Pulmonary artery endothelial cell (primary cell): ENCODE measurements at regions not wholly inside any gene's neighbourhood (a gene's known extent, or its start where the extent isn't known, plus 50 kb on each side); places are given as distances from the start of the nearest gene placed in this dataset.

Experiments used
- DNase-seq: peaks from one replicate; pipeline ENCODE4 v3.0.0-alpha.2; 2011; ENCODE audit warnings: low read depth, low spot score

DNA sequence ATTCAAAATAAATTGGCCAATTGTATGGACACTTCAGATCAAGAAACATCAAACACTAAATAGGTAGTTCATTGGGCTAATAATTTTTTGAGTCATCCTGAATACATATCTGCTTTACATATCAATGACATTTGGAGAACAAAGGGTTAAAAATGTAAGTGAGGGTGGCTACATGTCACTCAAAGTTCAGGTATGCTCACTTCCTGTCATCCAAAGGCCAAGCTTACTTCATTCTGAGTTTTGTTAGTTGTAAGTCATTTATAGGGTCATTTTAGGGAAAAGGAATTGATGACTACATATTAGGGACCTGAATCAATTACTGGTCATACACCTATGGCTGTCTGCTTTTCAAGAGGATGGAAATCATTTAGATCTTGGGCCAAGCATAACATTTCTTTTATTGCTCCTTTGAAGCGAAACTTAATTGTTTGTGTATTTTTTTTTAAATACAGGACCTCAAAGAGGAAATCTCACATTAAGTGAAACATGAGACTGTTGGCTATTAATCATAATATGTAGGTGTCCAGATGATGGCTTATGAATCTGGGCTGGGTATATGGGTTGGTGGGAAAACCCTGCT is 119.2 kb upstream of the LEF1 start:
- DNase-seq = no peak

DNA sequence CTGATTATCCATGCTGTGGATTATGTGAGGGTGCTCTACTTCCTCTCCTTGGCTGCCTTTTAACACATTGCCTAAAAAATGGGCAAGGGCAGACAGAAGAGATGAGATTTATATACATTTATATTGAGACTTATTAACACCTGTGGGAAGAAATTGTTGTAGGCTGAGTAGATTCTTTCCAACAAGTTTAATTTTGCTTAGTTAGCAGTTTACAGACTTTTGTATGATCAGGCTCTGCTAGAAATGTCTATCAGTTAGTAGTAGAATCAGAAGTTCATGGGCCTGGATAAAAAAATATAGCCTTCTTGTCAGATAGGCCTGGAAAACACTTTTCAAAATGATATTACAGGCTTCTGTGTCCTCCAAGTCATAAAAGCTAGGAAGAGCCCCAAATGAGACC is 111.3 kb upstream of the LEF1 start:
- DNase-seq = no peak

DNA sequence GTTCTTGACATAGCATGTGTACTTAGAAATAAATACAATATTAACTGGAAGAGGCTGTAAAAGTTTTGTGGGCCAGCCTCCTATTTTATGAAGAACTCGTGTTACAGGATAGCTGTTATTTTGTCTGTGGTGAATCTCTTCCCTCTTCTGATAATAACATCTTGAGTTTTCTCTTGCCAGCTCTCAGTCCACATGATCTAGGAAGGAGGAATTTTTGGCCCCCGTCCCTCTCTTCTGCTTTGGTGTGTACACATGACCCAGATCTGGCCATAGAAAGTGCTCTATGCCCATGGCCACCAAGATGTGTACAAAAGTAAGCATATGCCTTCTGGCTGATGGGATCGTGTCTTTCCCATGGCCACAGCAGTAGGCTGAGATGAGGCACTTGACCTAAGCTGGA is 108.0 kb upstream of the LEF1 start:
- DNase-seq = no peak

DNA sequence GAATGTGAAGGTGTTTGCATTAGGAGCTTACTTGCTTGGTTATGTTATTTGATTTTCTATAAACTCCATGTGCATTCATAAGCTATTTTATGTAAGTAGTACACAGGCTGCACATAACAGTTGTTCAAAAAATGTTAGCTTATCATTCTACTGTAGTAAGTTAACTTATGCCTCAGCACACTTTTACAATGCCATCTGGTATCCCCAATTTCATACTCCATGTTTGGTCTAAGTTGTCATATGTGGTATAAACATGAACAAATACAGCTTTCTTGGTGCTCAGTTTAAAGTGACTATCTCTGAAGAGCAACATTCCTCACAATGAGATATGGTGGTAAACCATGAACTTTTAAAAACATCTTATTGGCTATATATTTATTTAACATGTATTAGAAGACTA is 104.3 kb upstream of the LEF1 start:
- no peak for DNase-seq

DNA sequence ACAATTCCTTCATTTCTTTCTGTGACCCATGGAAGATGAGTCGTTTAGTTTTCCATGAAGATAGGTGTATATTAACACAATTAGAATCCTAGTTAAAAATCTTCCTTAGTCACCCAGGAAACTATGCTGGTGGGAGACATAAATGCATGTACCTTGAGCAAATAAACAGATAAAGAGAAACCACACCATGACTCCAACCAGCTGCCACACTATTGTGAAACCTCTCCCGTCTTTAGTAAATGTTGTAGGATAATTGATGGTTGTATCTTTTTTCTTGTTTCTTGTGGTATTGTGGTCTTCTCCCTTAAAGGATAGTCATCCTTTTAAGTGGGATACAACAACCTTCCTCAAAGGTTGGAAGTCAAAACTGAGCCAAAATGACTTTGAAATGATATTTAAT is 103.8 kb upstream of the LEF1 start:
- DNase-seq = no peak

DNA sequence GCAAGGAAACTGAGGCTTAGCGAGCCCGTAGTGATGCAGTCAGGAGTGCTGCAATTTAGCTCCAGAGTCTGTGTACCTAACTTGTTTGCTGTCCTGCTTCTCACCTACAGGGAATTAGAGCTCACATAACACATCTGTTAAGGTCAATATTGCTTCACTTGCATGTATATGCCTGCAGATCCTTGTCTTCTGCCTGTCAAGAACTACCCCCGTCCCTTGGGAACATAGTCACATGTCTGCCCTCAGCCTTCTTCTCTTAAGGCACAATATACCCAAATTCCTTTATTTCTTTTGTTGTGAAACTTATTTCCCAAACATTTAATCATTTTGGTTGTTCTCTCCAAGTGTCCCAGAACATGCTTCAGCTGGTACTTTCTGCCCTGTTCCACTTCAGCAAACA is 103.3 kb upstream of the LEF1 start:
- DNase-seq = no peak

DNA sequence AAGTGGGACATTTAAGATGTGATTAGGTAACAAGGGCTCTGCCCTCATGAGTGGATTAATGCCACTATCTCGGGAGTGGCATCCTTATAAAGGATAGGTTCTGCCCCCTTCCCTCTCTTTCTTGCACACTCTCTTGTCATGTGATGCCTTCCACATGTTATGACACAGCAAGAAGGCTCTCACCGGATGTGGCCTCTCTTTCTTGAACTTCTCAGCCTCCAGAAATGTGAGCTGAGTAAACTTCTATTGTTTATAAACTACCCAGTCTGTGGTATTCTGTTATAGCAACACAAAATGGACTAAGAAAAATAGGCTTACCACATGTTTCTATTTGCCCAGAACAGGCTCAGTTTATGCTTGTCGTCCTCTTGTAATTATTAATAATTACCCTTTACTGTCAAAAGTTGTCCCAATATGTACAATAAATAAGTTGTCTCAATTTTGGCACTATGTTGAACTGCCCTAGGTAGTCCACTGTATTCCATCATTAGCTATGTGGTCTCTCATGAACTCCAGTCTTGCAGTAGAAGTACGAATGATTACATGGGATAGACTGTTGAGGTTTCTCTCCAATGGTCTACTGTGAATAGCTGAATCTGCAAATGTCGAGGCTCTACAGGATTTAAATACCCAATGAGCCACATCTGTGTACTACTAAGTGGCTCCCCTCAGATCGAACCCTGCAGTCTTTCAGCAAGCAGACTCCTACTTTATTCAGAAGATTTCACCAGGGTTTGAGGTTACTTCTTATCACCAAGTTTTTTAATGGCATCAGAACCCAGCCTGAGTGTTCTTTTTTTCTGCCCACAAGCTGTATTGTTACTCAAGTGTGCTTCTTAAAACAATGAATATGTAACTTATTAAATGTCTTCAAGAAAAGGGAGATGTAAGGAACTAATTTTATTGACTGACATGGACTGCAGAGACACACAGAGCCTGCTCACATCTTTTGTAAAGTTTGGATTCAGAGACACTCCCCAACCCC is 102.0 kb upstream of the LEF1 start:
- DNase-seq = no peak

DNA sequence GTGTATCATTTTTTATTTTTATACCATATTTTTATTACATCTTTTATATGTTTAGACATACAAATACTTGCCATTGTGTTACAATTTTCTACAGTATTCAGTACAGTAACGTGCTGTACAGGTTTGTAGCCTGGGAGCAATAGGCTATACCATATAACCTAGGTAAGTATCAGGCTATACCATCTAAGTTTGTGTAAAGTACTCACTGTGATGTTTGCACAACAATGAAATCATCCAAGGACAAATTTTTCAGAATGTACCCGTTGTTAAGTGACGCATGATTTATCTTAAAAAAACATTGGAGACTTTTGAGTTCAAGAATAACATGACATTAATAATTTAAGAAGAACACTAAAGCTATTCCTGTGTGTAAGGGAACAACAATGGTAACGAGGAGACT is 96.0 kb upstream of the LEF1 start:
- DNase-seq = no peak

DNA sequence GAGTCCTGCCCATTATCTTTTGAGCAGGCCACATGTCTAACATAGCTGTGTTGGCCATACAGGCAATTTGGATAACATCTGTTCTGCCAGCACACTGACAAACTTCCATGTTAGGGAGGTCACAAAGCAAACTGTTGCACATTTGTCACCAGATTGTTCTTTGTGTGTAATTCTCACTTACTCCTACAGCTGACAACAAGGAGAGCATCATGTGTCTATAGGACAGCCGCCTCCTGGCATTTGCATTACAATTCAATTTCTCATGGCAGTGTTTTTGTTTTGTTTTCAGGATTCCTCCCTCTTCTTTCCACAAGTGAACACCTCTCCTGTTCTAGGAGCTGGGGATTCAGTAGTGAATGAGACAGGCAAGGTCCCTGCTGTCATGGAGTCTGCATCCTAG is 94.3 kb upstream of the LEF1 start:
- no peak for DNase-seq

DNA sequence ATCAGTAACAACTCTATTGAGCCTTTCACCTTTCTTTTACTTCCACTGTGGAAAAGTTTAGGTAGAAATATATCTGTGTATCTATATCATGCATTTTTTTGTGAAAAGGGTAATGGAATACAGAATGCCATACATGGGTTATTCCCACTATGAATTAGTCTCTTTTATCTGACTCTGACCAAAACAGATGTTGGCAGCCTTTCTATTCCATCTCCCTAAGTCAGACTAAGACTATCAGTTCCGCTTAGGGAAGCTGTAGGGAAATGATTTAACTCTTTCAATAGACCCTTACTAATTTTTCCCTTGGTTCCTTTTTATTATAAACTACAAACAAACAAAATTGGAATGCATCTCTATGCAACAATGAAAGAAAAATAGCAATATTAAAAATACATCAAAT is 92.3 kb upstream of the LEF1 start:
- no peak for DNase-seq

DNA sequence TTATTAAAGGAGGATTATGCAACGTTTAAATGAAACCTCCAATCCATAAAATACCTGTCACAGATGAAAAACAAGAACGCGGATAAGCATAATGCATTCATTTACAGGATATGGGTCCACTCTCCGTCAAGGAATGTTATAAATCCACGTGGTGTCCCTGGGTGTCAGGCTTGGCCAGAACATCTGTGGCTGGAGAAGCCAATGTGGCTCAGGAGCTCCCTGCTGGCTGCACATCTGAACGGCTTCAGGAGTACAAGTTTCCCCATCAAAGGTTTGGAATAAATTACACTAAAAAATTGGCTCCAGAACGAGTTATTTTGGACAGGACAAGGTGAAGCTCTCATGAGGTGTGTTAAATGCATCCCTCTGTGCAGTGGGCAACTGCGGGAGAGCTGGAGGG is 87.8 kb upstream of the LEF1 start:
- DNase-seq = no peak

DNA sequence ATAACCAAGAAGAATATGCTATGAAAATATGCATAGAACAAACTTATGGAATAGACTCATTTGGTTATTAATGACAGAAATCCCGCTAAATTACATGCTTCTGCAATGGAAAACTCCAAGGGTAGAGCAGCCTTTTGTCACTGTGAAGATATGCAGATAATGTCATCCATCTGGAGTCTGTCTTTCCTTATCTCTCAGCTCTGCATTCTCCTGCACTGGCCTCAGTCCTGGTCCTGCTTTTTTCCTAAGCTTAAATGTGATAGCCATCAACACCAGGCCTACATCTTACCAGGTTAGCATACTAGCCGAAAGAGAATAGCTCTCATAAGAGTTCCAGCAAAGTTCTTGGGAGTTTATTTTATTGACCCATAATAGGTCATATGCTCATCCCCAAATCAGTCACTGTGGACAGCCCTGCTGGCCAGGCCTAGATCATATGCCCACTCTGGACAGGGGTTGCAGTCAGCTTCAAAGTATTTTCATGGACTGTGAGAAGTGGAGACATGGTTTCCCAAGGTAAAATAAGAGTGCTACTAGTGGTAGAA is 86.5 kb upstream of the LEF1 start:
- DNase-seq = no peak

DNA sequence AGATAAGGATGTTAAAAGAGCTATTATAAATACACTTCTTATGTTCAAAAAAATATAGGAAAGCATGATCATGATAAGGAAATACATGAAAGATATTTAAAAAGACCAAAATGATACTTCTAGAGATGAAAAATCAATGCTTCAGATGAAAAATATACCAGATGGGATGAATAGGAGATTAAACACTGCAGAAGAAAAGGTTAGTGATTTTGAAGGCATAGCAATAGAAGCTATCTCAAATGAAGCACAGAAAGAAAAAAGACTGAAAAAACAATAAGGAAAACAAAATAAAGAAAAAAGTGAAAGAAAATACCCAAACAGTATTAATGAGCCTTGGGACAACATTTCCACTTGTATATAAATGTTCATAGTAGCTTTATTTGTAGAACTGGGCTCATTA is 80.7 kb upstream of the LEF1 start:
- DNase-seq = no peak

DNA sequence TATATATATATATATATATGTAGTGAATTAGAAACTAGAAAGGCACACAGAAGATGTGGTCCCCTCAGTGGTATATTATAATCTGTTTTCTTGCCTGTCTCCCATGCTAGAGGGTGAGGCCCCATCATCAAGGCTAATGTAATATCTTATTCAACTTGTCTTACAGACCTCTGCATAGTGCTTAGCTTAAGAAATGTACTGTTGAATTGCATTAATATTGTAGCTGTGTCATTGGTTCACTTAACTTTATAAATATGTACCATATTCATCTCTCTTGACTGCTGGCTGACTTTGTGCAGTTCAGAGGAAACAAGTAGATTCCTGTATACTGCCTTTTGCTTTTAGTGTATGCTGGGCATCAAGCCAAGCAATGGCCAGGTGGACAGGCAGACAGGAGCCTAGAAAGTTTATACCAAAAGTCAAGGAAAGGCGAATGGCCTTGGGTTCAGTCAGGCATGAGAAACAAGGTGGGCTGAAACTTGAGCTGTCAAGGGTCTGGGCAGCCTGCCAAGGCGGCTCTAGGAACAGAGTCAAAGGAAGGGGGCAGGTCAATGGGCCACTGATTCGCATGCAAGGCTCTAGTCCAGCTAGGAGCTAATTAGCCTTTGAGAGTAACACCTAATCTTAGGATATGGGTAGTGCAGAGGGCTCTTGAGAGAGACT is 78.8 kb upstream of the LEF1 start:
- no peak for DNase-seq

DNA sequence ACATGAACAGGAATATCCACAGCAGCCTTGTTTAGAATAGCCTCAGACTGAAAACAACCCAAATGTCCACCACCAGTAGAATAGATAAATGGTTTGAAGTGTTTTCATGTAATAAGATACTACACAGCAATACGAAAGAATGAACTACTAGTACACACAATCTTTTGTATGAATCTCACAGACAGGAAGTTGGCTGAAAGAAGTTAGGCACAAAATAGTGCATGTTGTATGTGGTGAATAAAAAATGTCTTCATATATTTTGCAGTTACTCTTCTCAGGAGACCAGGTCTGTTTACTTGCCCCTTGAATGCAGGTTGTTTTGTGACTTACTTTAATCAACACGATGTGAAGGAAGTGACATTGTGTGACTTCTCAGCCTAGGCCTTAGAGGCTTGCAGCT is 75.9 kb upstream of the LEF1 start:
- no peak for DNase-seq

DNA sequence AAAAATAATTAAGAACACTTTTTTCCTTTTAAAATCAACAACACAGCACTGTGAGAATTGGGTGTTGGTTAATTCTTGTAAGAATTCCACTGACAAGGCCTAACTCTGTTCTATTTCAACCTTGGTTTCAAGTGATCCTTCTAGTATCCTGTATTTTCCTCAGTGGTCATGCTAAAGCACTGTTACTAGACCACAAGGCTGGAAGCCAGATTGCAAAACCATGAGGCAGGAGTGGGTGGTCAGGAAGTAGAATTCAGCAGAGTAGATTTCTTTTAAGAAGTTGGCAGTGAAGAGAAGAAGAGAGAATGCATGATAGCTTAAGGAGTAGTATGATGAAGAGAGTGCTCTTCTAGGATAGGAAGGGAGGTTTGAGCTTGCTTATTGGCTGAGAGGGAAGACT is 71.6 kb upstream of the LEF1 start:
- no peak for DNase-seq

DNA sequence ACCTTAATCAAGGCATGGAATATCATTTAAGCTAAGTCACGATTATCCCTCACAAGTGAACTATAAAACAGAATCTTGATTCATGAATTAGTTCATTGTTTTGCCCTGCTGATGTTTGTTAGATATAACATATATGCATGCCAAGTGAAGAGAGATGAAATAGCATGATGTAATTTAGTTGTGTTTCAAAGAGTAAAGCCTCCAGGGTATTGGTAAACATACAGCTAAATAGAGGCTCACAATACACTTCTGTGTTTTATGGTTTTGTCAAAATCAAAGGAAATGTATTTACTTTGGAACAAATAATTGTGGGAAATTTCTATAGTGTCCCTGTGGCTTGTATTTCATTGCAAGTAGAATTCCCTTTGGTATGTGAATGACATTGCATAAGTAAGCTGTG is 69.0 kb upstream of the LEF1 start:
- DNase-seq = no peak

DNA sequence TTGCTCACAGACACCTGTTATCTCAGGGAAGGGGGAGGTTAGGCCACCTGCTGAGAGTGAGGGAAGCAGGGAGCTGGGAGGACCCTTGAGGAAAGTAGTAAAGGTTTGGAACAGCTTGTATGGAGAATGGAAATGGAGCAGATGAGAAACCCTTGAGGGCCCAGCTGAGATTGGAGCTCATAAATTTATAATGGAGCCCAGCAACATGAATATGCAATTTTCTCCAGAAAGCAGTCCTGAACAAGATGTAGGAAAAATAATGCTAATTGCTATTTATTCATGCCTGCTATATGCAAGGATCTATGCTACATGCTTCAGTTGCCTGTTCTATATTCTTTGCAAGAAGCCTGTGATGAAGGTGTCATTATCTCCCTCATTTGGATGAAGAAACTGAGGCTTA is 67.5 kb upstream of the LEF1 start:
- DNase-seq = no peak

DNA sequence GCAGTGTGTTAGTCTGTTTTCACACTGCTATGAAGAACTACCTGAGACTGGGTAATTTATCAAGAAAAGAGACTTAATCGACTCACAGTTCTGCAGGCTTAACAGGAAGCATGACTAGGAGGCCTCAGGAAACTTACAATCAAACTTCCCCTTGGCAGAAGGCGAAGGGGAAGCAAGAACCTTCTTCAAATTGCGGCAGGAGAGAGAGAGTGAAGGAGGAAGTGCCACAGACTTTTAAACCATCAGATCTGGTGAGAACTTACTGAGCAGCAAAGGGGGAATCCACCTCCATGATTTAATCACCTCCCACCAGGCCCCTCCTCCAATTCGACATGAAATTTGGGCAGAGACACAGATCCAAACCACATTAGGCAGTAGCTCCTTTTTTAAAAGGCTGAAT is 59.2 kb upstream of the LEF1 start:
- DNase-seq = no peak

DNA sequence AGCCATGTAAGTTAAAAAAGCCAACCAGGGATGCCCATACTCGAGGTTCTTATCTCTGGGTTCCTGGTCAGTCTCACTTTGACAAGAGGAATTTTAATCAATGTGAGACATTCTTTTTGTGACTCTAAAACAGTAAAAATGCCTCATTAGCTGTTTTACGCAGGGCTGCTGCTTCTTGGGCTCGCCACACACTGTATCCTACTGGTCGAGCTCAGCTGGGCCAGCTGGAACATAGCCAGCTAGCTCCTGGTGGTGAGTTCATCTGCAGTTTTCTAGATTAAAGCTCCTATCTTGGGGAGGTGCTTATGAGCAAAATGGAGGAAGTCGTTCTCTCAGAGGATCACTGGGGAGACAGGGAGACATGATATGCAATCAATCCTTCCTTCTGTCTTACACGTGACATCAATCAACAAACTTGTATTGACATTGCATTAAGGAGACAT is 55.9 kb upstream of the LEF1 start:
- no peak for DNase-seq

DNA sequence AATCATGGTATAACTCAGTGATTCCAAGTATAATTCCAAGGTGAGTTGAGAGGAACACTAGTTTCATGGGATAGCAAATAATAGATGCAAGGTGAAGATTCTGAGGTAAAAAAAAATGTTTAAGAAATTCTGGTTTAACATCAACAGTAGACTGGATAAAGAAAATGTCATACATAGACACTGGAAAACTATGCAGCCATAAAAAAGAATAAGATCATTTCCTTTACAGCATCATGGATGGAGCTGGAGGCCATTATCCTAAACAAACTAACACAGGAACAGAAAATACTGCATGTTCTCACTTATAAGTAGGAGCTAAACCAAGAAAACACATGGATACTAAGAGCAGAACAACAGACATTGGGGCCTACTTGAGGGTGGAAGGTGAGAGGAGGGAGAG is 54.6 kb upstream of the LEF1 start:
- no peak for DNase-seq

DNA sequence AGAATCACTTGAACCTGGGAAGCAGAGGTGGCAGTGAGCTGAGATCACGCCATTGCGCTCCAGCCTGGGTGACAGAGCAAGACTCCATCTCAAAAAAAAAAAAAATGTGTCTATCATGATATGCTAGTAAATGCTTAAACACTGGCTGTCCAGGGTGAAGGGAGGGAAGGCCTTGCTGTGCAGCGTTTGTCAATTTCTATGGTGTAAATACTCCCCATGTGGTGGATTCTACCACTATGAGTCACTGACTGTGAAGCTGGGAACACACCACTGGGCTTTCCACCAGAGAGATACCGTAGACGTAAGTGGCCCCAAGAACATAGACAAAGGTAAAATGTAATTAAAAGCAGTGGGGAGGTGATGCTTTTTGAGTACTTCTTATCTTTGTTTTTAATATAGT is 51.3 kb upstream of the LEF1 start:
- DNase-seq = no peak
